HFF-Myc (cell line): ENCODE measurements at regions not wholly inside any gene's neighbourhood (a gene's known extent, or its start where the extent isn't known, plus 50 kb on each side); places are given as distances from the start of the nearest gene placed in this dataset.

Source experiments
- DNase-seq: peaks from one replicate; pipeline ENCODE4 v3.0.0-alpha.2; 2011; ENCODE audit warnings: low read depth; ENCODE audit errors: extremely low read depth
- H3K4me3 ChIP-seq: replicated peaks from 2 replicates; pipeline ENCODE4 v1.5.1; 2011; ENCODE audit warnings: low read depth, mild to moderate bottlenecking, control low read depth, low read length
- CTCF ChIP-seq: IDR thresholded peaks from 2 replicates; pipeline ENCODE4 v1.5.1; 2012; ENCODE audit warnings: mild to moderate bottlenecking, low read depth, low read length, control low read depth; ENCODE audit errors: missing control alignments

DNA sequence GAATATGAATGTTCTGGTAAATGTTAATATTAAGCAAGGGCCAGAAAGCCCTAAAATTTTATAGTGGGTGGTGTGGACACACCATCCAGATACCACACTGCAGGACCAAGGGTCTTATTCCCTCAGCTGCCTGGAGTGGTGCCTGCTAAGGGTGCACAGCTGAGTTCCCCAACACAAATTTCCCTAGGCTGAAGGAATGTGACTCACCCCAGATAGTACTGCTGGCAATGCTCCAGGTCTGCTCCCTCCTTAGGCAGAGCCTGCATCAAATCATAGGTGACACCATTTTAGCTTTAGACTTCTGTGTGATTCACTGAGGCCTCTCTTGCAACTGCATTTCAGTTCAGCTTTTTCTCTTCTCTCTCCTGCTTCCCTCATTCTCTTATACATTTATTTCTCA is 321.1 kb downstream of the SATB2 start:
- H3K4me3 ChIP-seq, result no peak overlapping the region
- peak; percentile 62 for DNase-seq
- no peak for TF ChIP-seq CTCF

- TF ChIP-seq CTCF, result no peak
- H3K4me3 ChIP-seq, result no peak overlapping the region
- DNase-seq, result no peak
Observed at GRCh38 chr2:199136242-199136641, 321.5 kb downstream of the SATB2 start.

GRCh38 chr2:199131876-199132275 is 325.9 kb downstream of the SATB2 start:
- no peak overlapping the region for H3K4me3 ChIP-seq
- no peak for DNase-seq
- TF ChIP-seq CTCF, result no peak

- no peak for TF ChIP-seq CTCF
- no peak for DNase-seq
- no peak overlapping the region for H3K4me3 ChIP-seq
Observed at GRCh38 chr2:199131136-199131655, 326.5 kb downstream of the SATB2 start.

DNA sequence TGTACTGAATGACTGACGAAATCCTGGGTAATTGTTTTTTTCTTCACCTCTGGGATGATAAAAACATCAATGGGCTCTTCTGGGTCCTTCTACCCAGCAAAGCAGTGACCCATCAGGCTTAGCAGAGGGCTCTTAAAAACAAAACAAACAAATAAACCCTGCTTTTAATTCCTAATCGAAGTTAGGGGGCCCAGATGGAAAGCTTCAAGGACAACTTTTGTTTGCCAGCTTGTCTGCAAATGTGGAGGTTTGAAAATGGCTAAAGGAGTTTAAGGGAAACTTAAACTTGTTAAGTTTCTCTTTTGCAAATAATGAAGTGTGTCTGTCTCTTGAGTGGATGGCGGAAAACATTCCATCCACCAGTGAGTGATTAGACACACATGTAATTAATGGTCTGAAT is 327.2 kb downstream of the SATB2 start:
- no peak overlapping the region for H3K4me3 ChIP-seq
- no peak for TF ChIP-seq CTCF
- DNase-seq, result no peak

- no peak overlapping the region for H3K4me3 ChIP-seq
- TF ChIP-seq CTCF, result no peak
- DNase-seq, result no peak
Observed at GRCh38 chr2:199128476-199129229, 329.1 kb downstream of the SATB2 start.
